DOHH2 (cell line): ENCODE measurements at regions not wholly inside any gene's neighbourhood (a gene's known extent, or its start where the extent isn't known, plus 50 kb on each side); places are given as distances from the start of the nearest gene placed in this dataset.

ENCODE experiments used
- EZH2phosphoT487 ChIP-seq: fragments of 200-600 bp; sonication (generic); IDR thresholded peaks from 2 replicates; pipeline ENCODE4 v1.6.1; 2017; ENCODE audit warnings: borderline replicate concordance, mild to moderate bottlenecking, antibody characterized with exemption, low read length, moderate library complexity, mixed read lengths
- TF ChIP-seq, protein P1 (sequence below): fragments of 200-600 bp; sonication (generic); IDR thresholded peaks from one replicate; pipeline ENCODE4 v1.5.1; 2014; ENCODE audit warnings: antibody characterized with exemption, mild to moderate bottlenecking, low read depth, low read length; ENCODE audit not compliant: poor library complexity, severe bottlenecking

DNA sequence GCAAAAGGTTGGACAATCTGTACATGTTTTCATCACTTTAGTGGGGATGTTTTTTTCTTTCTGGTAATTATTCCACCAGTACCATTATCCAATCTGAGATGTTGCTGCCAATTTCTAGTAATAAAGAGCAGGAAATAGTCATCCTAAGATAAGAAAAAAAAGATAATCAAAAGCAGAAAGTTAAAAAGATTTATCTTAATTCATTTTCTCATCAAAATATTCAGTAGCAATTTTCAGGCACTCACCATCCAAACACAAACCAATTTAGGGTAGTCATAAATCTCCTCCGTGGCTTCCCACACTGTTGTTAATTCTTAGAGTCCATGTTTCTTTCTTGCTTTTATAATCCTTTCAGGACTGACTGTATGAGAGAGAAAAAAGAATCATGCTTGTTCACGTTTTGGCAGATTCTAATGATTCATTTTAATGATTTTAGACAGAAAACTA is 263.7 kb upstream of the UGT8 start:
- TF ChIP-seq, protein P1, sequence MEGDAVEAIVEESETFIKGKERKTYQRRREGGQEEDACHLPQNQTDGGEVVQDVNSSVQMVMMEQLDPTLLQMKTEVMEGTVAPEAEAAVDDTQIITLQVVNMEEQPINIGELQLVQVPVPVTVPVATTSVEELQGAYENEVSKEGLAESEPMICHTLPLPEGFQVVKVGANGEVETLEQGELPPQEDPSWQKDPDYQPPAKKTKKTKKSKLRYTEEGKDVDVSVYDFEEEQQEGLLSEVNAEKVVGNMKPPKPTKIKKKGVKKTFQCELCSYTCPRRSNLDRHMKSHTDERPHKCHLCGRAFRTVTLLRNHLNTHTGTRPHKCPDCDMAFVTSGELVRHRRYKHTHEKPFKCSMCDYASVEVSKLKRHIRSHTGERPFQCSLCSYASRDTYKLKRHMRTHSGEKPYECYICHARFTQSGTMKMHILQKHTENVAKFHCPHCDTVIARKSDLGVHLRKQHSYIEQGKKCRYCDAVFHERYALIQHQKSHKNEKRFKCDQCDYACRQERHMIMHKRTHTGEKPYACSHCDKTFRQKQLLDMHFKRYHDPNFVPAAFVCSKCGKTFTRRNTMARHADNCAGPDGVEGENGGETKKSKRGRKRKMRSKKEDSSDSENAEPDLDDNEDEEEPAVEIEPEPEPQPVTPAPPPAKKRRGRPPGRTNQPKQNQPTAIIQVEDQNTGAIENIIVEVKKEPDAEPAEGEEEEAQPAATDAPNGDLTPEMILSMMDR, result no peak
- no peak for TF ChIP-seq EZH2phosphoT487
